ENCODE measurements at regions not wholly inside any gene's neighbourhood (a gene's known extent, or its start where the extent isn't known, plus 50 kb on each side); places are given as distances from the start of the nearest gene placed in this dataset.

GRCh38 chr12:22792138-22792537 lies 167.2 kb downstream of the ETNK1 start:
- TF ChIP-seq POLR2AphosphoS5 (IDR thresholded peaks at IDR 0.05; ENCODE audit: low read depth, low read length): no peak
- no peak for TF ChIP-seq POLR2A (IDR thresholded peaks at IDR 0.05; ENCODE audit: low read depth, low read length)
- no peak for TF ChIP-seq PAX5 (IDR thresholded peaks at IDR 0.05; ENCODE audit: insufficient read depth, low read length, severe bottlenecking)
- TF ChIP-seq TAF1 (IDR thresholded peaks at IDR 0.05; ENCODE audit: low read depth, low read length): no peak
- no peak for TF ChIP-seq SPI1 (IDR thresholded peaks at IDR 0.05; ENCODE audit: low read depth, low read length)
